T-helper 17 cell (primary cell): ENCODE measurements at regions not wholly inside any gene's neighbourhood (a gene's known extent, or its start where the extent isn't known, plus 50 kb on each side); places are given as distances from the start of the nearest gene placed in this dataset.

Experiments used
- ATAC-seq: fragments of 150-1000 bp; cut with Tn5 transposase; 2 replicates; pipeline ENCODE4 v1.10.0; 2021; ENCODE audit warnings: mild to moderate bottlenecking, moderate library complexity
- DNase-seq, 3 donors: peaks; one replicate each; pipeline versions ENCODE4 v3.0.0 to v3.0.0-alpha.2; 2020 to 2021
- H3K9me3 ChIP-seq: one replicate; pipeline ENCODE4 v1.7.0; 2013; ENCODE audit warnings: low read length, mild to moderate bottlenecking; ENCODE audit not compliant: control insufficient read depth, poor library complexity, severe bottlenecking
- H3K27ac Mint-ChIP-seq: one replicate; pipeline ENCODE4 v1.8.0; 2022; ENCODE audit warnings: mild to moderate bottlenecking, moderate library complexity, mixed read lengths
- H3K27me3 Mint-ChIP-seq: one replicate; pipeline ENCODE4 v1.8.0; 2022; ENCODE audit warnings: mixed read lengths
- H3K36me3 Mint-ChIP-seq: one replicate; pipeline ENCODE4 v1.8.0; 2022; ENCODE audit warnings: low read depth, mixed read lengths
- H3K4me1 Mint-ChIP-seq: one replicate; pipeline ENCODE4 v1.8.0; 2022; ENCODE audit warnings: mild to moderate bottlenecking, mixed read lengths
- H3K4me3 Mint-ChIP-seq: one replicate; pipeline ENCODE4 v1.8.0; 2022; ENCODE audit warnings: mild to moderate bottlenecking, moderate library complexity, mixed read lengths

DNA sequence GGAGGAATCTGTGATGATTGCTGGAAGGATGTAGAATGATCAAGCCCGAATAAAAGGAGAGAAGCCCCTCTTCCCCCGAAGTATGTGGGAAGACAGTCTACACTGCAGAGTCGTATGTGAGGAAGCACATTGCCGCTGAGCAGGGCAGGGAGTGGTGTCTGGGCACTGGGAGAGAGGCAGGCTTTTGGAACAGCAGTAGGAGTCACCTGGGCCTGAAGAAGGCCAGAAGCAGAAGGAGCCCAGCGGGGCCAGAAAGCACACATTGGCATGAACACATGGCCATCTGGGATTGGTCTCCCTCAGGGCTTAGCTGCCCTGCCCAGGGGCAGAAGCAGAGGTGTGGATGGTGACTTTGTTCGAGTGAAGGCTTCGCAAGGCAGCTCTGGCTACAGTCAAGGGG is 162.8 kb downstream of the ERCC6L2 start:
- DNase-seq (no peak), ATAC-seq (no peak)
- Mint-ChIP-seq H3K4me1 (no peaks in the 10 kb centered on the region), H3K27ac (no peak overlapping the region), H3K27me3 (no peaks in the 10 kb centered on the region), H3K4me3 (no peak overlapping the region), H3K36me3 (peaks cover 3% of the 10 kb centered on the region)
- H3K9me3 ChIP-seq: no peaks in the 10 kb centered on the region

DNA sequence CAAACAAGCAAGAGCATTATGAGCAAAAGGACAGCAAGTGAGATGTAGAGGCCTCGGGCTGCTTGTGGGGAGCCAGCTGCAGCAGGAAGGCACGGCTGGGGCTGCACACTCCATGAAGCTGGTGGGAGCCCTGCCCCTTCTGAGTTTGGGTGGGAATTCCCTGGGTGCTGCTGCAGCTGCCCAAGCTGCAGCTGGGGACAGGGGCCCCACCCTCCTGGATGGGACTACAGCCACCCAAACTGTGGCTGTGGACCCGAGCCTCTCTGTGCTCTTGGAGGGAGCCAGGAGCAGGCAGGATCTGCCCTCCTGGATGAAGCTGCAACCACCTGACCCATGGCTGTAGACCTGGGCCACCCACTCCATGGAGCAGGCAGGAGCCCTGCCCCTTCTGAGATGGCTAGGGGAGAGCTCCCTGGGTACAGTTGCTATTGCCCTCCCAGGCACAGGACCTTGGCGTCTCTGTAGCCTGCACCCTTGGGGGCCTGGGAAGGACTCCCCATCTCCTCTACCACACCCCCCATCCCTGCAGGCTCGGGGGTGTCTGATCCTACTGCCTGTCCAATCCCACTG is 159.1 kb downstream of the ERCC6L2 start:
- ATAC-seq: no peak
- no peaks in the 10 kb centered on the region for H3K9me3 ChIP-seq
- H3K4me1 Mint-ChIP-seq: no peaks in the 10 kb centered on the region
- peaks cover 3% of the 10 kb centered on the region for H3K36me3 Mint-ChIP-seq
- no peaks in the 10 kb centered on the region for H3K27me3 Mint-ChIP-seq
- H3K27ac Mint-ChIP-seq: no peak overlapping the region
- no peak overlapping the region for H3K4me3 Mint-ChIP-seq
- DNase-seq: no peak

DNA sequence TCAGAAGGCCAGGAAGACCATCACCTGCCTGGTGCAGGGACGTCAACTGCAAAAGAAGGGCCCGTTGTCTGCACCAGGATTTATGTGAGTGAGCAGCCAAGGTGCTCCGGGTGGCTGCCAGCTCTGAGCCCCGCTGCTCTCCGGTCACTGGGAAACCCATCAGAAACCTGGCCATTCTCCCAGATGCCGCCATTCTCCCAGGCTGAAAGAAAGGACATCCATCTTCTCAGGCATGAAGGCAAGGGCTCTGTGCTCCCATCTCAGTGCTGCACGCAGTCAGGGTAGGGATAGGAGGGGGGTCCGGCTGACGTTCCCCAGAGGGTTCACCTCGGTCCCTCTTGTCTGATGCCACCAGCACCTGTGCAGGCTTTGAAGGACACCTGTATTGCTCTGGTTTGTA is 158.4 kb downstream of the ERCC6L2 start:
- no peak for DNase-seq
- H3K4me3 Mint-ChIP-seq: no peak overlapping the region
- peaks cover 3% of the 10 kb centered on the region for H3K36me3 Mint-ChIP-seq
- no peak for ATAC-seq
- H3K27ac Mint-ChIP-seq: no peak overlapping the region
- peaks cover under 1% of the 10 kb centered on the region for H3K27me3 Mint-ChIP-seq
- no peaks in the 10 kb centered on the region for H3K9me3 ChIP-seq
- H3K4me1 Mint-ChIP-seq: no peaks in the 10 kb centered on the region

- ATAC-seq (no peak), DNase-seq (no peak)
- no peaks in the 10 kb centered on the region for H3K9me3 ChIP-seq
- Mint-ChIP-seq H3K36me3 (peaks cover 5% of the 10 kb centered on the region), H3K27ac (no peak overlapping the region), H3K4me1 (peaks cover 2% of the 10 kb centered on the region), H3K27me3 (peaks cover 15% of the 10 kb centered on the region), H3K4me3 (no peak overlapping the region)
Measured at GRCh38 chr9:96031916-96032534, 156.5 kb downstream of the ERCC6L2 start.

- ATAC-seq: no peak
- H3K27me3 Mint-ChIP-seq: peaks cover 15% of the 10 kb centered on the region
- peaks cover 10% of the 10 kb centered on the region for H3K36me3 Mint-ChIP-seq
- H3K4me3 Mint-ChIP-seq: no peak overlapping the region
- H3K27ac Mint-ChIP-seq: no peak overlapping the region
- no peak for DNase-seq
- peaks cover 5% of the 10 kb centered on the region for H3K4me1 Mint-ChIP-seq
- no peaks in the 10 kb centered on the region for H3K9me3 ChIP-seq
Measured at GRCh38 chr9:96031366-96031824, 155.9 kb downstream of the ERCC6L2 start.

GRCh38 chr9:96029722-96030530 is 154.4 kb downstream of the ERCC6L2 start:
- ATAC-seq (no peak), DNase-seq (no peak)
- Mint-ChIP-seq H3K36me3 (peaks cover 10% of the 10 kb centered on the region), H3K4me1 (peaks cover 5% of the 10 kb centered on the region), H3K4me3 (no peak overlapping the region), H3K27me3 (peaks cover 15% of the 10 kb centered on the region), H3K27ac (no peak overlapping the region)
- H3K9me3 ChIP-seq: no peaks in the 10 kb centered on the region

DNA sequence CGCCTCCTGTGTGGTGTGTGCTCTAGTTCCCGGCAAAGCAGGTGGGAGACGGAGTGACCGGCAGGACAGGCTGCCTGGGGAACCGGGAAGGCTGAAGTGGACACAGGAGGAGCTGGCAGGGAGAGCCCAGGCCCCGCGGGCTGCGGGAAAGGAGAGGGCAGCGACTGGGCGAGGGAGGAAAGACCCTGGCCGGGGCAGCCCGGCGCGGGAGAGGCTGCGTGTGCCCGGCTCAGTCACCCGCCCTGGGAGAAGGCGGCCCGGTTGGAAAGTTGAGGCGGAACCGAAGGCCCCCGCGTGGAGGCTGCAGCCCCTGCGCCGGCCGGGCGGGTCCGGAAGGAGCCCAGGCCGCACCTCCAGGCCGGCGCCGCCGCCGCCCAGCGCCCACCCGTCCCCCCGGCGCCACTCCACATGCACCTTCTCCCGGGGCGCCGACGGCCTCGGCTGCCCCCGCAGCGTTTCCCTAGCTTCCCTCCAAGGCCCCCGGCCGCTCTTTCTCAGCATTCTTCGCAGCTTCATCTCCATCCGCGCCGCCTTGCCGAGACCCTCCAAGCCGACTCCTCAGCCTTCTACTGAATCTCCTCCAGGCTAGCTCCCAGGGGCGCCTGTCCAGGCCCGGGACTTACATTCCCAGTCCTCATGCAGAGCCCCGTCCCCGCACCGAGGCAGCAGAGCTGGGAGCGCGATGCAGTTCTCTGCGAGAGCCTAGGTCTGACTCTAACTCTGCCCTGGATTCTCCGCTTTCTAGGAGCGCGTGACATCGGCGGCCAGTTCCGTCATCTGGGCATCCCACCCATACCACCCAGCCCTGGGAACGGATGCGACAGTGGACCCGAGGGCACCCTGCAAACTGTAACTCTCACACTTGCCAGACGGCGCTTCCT is 152.0 kb downstream of the ERCC6L2 start:
- no peak for DNase-seq
- H3K9me3 ChIP-seq: no peaks in the 10 kb centered on the region
- peak; percentile 35 for ATAC-seq
- Mint-ChIP-seq H3K27ac (no peak overlapping the region), H3K36me3 (peaks cover 10% of the 10 kb centered on the region), H3K4me1 (peaks cover 16% of the 10 kb centered on the region), H3K4me3 (peak overlapping the region; percentile 77), H3K27me3 (peaks cover 20% of the 10 kb centered on the region)

GRCh38 chr9:96026655-96027213 is 151.2 kb downstream of the ERCC6L2 start:
- H3K4me3 Mint-ChIP-seq: peak overlapping the region; percentile 33
- H3K4me1 Mint-ChIP-seq: peaks cover 22% of the 10 kb centered on the region
- no peaks in the 10 kb centered on the region for H3K9me3 ChIP-seq
- ATAC-seq (no peak), DNase-seq (no peak)
- H3K27ac Mint-ChIP-seq: no peak overlapping the region
- peaks cover 26% of the 10 kb centered on the region for H3K27me3 Mint-ChIP-seq
- H3K36me3 Mint-ChIP-seq: peaks cover 10% of the 10 kb centered on the region

DNA sequence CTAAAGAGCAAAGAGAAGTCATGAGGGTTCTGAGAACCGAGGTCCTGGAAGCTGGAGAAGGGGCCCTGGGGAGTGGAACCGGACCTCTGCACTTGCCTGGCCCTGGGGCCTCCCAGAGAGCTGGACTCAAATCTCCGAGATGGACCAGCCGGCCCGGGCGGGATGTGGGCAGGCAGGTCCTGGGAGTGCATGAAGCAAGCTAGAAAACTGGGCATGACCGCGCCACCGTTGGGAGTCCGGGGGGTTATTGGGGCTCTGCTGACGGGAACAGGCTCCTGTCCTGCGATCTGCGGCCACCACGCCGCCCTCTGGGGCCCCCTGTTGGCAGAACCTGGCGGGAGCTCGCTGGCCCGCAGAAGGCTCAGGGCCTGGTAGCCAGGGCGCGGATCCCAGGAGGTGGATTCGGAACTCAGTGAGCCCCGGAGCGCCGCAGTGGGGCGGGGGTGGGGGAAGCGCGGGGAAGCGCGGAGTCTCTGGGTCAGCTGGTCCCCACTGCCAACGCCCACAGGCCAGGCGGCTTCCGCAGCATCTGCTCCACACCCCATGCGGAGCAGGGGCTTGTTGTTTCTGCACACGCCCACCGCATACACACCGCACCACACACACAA is 150.6 kb downstream of the ERCC6L2 start:
- no peaks in the 10 kb centered on the region for H3K9me3 ChIP-seq
- H3K27me3 Mint-ChIP-seq: peaks cover 26% of the 10 kb centered on the region
- peaks cover 22% of the 10 kb centered on the region for H3K4me1 Mint-ChIP-seq
- peak overlapping the region; percentile 1 for H3K4me3 Mint-ChIP-seq
- H3K36me3 Mint-ChIP-seq: peaks cover 10% of the 10 kb centered on the region
- H3K27ac Mint-ChIP-seq: no peak overlapping the region
- DNase-seq (no peak), ATAC-seq (peak; percentile 14)

GRCh38 chr9:96023486-96023885 is 148.0 kb downstream of the ERCC6L2 start:
- peak overlapping the region; percentile 75 for H3K4me3 Mint-ChIP-seq
- peaks cover 28% of the 10 kb centered on the region for H3K4me1 Mint-ChIP-seq
- no peak for DNase-seq
- H3K36me3 Mint-ChIP-seq: peaks cover 12% of the 10 kb centered on the region
- ATAC-seq: no peak
- no peaks in the 10 kb centered on the region for H3K9me3 ChIP-seq
- peak overlapping the region; percentile 85 for H3K27ac Mint-ChIP-seq
- peaks cover 27% of the 10 kb centered on the region for H3K27me3 Mint-ChIP-seq

DNA sequence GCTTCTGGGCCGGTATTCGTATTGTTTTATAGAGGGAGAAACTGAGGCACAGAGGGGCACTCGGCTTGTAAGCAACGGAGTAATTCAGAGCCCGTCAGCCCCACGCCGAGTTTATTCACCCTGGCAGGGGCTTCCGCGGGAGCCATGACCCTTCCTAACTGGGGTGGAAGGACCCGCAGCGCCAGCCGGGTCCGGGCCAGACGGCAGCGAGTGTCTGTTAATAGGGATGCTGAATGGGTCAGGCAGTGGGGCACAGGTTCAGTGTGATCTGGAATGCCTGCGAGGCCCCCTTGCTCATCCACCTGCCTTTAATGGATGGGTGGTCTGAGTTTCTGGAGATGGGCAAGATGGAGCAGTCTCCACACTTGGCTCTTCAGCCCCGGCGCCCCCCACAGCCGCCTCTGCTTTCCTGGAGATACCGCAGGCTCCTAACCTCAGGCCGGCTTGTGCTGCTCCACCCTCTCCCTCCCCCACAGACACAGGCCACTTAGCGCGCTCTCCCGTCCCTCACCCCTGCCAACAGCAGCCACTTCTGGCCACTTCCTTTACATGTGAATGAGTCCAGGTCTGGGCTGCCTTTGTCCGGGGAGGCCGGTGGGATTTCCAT is 147.1 kb downstream of the ERCC6L2 start:
- no peak for ATAC-seq
- DNase-seq: no peak
- peaks cover 10% of the 10 kb centered on the region for H3K36me3 Mint-ChIP-seq
- peak overlapping the region; percentile 85 for H3K27ac Mint-ChIP-seq
- peak overlapping the region; percentile 94 for H3K4me3 Mint-ChIP-seq
- peaks cover 18% of the 10 kb centered on the region for H3K27me3 Mint-ChIP-seq
- H3K4me1 Mint-ChIP-seq: peaks cover 33% of the 10 kb centered on the region
- H3K9me3 ChIP-seq: no peaks in the 10 kb centered on the region
